GM19455 (cell line): ENCODE measurements at regions not wholly inside any gene's neighbourhood (a gene's known extent, or its start where the extent isn't known, plus 50 kb on each side); places are given as distances from the start of the nearest gene placed in this dataset.
"Not testable (repeated sequence)": the region's sequence is repeated elsewhere in the genome, so short reads cannot be mapped to it uniquely, and the experiment has no call there.

Experiments
- ATAC-seq: cut with Tn5 transposase; IDR thresholded peaks from one replicate; pipeline ENCODE4 v1.9.1; 2021; ENCODE audit not compliant: unreplicated experiment

GRCh38 chr19:28154077-28154476 lies 1058.9 kb downstream of the UQCRFS1 start:
- ATAC-seq, result no peak

GRCh38 chr19:28153123-28153522 lies 1059.8 kb downstream of the UQCRFS1 start:
- no peak for ATAC-seq

- ATAC-seq, result no peak
These were observed 1060.8 kb downstream of the UQCRFS1 start for GRCh38 chr19:28152195-28152594.

- no peak for ATAC-seq
These were observed 1062.8 kb downstream of the UQCRFS1 start for GRCh38 chr19:28150129-28150528.

GRCh38 chr19:28148554-28148953 lies 1064.4 kb downstream of the UQCRFS1 start:
- ATAC-seq, result no peak

- ATAC-seq, result no peak
These were observed 1070.7 kb downstream of the UQCRFS1 start for GRCh38 chr19:28142258-28142657.

GRCh38 chr19:28140201-28140600 lies 1072.8 kb downstream of the UQCRFS1 start:
- ATAC-seq, result no peak

GRCh38 chr19:28137772-28138171 lies 1075.2 kb downstream of the UQCRFS1 start:
- ATAC-seq, result no peak

- no peak for ATAC-seq
These were observed 1076.2 kb downstream of the UQCRFS1 start for GRCh38 chr19:28136796-28137195.

- ATAC-seq, result no peak
These were observed 1077.1 kb downstream of the UQCRFS1 start for GRCh38 chr19:28135825-28136224.

- no peak for ATAC-seq
These were observed 1078.6 kb downstream of the UQCRFS1 start for GRCh38 chr19:28134311-28134710.

- not testable (repeated sequence) for ATAC-seq
These were observed 1082.1 kb downstream of the UQCRFS1 start for GRCh38 chr19:28130881-28131280.

- no peak for ATAC-seq
These were observed 1082.9 kb downstream of the UQCRFS1 start for GRCh38 chr19:28130066-28130511.

- ATAC-seq, result no peak
These were observed 1084.6 kb downstream of the UQCRFS1 start for GRCh38 chr19:28128341-28128740.

GRCh38 chr19:28126135-28126898 lies 1086.6 kb downstream of the UQCRFS1 start:
- ATAC-seq, result no peak

- no peak for ATAC-seq
These were observed 1090.2 kb downstream of the UQCRFS1 start for GRCh38 chr19:28122734-28123133.

GRCh38 chr19:28118235-28118634 lies 1094.7 kb downstream of the UQCRFS1 start:
- no peak for ATAC-seq

GRCh38 chr19:28117143-28117542 lies 1095.8 kb downstream of the UQCRFS1 start:
- no peak for ATAC-seq

GRCh38 chr19:28116379-28116778 lies 1096.6 kb downstream of the UQCRFS1 start:
- not testable (repeated sequence) for ATAC-seq

- ATAC-seq, result no peak
These were observed 1109.0 kb downstream of the UQCRFS1 start for GRCh38 chr19:28103921-28104320.

GRCh38 chr19:28084659-28085157 lies 1128.2 kb downstream of the UQCRFS1 start:
- ATAC-seq, result not testable (repeated sequence)

- ATAC-seq, result no peak
These were observed 1136.3 kb downstream of the UQCRFS1 start for GRCh38 chr19:28076628-28077027.

- no peak for ATAC-seq
These were observed 1137.7 kb downstream of the UQCRFS1 start for GRCh38 chr19:28075229-28075628.
